HG03103 (cell line): ENCODE measurements at regions not wholly inside any gene's neighbourhood (a gene's known extent, or its start where the extent isn't known, plus 50 kb on each side); places are given as distances from the start of the nearest gene placed in this dataset.
"Not testable (repeated sequence)": the region's sequence is repeated elsewhere in the genome, so short reads cannot be mapped to it uniquely, and the experiment has no call there.

Experiments used
- ATAC-seq: cut with Tn5 transposase; IDR thresholded peaks from one replicate; pipeline ENCODE4 v1.9.1; 2021; ENCODE audit warnings: low read depth; ENCODE audit not compliant: unreplicated experiment

GRCh38 chr2:44083054-44083453 lies 85.6 kb upstream of the PPM1B start:
- no peak for ATAC-seq

DNA sequence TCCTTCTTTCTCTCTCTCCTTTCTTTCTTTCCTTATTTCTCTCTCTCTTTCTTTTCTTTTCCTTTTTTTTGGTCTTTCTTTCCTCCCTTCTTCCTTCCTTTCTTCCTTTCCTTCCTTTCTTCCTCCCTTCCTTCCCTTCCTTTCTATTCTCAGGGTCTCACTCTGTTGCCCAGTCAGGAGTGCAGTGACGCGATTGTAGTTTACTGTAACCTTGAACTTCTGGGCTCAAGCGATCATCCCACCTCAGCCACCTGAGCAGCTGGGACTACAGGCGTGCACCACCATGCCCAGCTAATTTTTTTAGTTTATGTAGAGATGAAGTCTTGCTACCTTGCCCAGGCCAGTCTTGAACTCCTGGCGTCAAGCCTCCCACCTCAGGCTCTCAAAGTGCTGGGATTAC lies 83.8 kb upstream of the PPM1B start:
- ATAC-seq = no peak

DNA sequence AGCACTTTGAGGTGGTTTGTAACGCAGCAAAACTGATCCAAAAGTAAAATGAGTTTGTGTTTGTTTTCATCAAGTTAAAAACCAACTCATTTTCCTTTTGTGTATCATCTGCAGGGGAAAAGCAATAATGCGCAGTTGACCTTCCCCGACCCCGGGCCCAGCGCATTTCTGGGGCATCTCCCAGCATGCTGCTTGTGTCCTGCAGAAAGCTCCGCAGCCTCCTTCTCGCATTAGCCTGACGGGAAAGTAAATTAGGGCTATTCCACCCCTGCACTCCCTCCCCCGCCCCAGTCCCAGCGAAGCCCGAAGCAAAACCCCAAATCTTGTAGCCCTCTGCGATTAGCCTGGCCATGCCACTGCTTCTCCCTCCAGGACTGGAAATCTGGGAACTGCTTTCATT lies 82.0 kb upstream of the PPM1B start:
- no peak for ATAC-seq

GRCh38 chr2:44087036-44087713 lies 81.5 kb upstream of the PPM1B start:
- ATAC-seq = peak; percentile 57

- no peak for ATAC-seq
Measured at GRCh38 chr2:44087714-44088092, 81.0 kb upstream of the PPM1B start.

- ATAC-seq = not testable (repeated sequence)
Measured at GRCh38 chr2:44092519-44092918, 76.2 kb upstream of the PPM1B start.

DNA sequence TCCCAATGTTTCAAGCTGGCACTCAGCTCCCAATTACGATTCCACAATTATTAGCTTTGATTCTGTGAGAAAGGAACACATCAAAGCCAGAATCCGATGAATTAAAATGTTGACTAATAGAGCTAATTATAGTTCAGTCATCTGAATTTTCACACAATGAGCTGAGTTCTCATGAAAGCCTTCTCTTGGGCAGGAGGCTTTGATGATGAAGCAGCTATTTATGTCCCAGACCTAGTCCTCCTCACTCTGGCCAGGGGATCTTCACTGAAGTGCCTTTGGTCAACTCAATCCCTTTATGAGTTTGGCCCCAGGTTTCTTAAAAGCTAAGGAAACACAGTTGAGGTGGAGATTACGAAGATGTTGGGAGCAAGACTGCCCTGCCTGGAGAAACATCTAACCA lies 74.7 kb upstream of the PPM1B start:
- ATAC-seq = no peak

DNA sequence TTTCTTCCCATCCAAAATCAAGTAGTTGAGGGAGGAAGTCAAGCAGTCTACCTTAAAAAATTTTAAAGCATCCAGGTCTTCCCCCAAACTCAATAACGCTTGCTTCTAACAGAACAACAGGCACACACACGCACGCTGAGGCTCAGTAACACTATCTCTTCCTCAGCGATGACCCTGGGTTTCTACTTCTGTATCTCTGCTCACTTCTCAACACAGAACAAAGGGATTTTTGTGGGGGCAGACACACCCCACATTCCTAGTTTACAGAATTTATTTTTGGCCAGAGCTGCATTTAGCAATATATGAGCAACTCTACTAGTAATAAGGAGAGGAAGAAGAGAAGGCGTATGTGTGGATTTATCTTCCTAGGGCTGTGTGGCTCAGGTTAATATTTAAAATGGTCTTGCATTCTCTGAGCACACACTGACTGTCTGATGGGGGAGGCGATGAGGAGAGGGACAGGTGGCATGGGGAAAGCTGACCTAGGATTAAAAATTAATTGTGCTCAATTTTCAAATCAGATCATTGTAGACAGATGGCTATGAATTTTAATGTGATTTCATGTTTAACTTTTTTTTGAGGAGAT lies 71.3 kb upstream of the PPM1B start:
- ATAC-seq = no peak

GRCh38 chr2:44098050-44098449 lies 70.6 kb upstream of the PPM1B start:
- no peak for ATAC-seq

DNA sequence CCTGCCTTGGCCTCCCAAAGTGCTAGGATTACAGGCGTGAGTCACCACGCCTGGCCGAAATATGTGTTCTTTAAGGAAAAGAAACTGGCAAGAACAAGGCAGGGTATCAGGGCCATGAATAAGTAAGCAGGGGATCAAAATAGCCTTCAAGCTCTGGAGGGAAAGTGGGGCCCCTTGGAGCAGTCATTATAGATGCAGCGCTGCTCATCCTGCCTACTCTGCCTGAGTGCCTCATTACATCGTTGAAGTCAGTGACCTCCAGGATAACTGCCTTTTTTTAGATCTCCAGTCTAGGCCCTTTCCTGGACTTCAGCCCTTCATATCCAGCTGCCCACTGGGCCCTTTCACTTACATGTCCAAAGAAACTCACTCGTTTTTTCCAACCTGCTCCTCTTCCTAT lies 69.8 kb upstream of the PPM1B start:
- no peak for ATAC-seq

DNA sequence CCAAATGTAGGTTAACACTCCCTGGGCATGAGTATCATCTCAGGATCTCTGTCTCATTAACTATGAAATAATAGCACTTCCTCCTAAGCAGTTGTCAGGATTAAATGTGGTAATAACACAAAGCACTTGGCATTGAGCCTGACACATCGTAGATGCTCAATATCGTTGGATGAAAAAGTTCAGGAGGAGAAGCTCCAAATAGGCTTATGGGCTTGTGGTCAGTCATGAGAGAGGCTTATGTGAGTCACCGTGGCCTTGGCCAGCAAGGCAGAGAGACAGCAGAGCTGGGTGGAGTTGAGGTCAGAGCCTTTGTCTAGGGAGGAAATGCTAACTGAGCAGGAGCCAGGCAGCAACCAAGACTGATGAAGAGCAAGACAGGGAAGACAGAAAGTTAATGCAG lies 68.3 kb upstream of the PPM1B start:
- no peak for ATAC-seq

DNA sequence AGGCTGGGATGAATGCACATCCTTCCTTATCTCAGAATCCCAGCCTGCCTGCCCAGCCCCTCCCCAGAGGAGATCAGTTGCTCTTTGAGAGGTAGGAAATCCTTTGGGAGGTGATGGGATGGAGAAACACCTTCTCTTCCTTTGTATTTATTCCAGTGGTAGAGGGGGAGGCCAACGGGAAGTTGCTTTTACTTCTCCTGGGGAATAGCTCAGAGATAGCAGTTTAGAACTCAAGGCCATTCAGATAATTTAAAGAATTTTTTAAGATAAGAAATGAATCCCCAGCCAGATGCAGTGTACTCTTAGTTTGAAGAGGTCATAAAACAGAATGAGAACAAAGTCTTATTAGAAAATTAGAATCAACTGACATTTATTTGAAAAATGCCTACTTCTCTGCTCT lies 67.4 kb upstream of the PPM1B start:
- no peak for ATAC-seq

DNA sequence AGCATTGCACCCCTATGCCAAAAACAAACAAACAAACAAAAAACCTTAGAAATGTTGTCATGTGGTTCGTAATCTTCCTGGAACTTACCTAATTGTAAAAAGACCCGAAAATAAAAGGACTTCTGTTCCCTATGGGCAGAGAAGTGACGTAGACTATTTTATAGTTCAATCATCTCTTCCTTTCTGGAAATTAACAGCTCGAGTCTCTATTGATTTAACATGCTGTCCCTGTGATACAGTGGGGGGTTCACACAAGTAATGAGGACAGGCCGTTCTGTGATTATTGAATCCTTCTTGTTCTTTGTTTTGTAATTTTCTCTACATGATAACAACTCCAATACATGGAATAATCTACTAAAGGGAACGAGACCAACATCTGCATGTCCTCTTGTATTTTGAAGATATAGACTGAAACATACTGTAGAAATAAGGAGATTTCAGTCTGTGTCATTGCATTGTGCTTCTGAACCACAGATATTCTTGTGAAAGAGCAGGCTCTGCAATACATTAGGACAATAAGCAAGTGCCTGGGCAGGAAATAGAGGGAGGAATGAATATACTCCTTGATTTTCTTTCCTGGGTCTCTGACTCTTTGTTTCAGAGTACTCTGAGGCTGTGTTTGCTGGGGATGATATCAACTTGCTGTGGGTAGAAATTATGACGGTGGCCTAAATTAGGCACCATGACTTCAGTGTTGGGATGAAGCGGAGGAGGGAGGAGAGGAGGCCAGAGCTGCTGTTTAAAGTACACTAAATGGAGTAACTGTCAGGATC lies 65.7 kb upstream of the PPM1B start:
- ATAC-seq = no peak

- no peak for ATAC-seq
Measured at GRCh38 chr2:44103639-44104038, 65.0 kb upstream of the PPM1B start.

DNA sequence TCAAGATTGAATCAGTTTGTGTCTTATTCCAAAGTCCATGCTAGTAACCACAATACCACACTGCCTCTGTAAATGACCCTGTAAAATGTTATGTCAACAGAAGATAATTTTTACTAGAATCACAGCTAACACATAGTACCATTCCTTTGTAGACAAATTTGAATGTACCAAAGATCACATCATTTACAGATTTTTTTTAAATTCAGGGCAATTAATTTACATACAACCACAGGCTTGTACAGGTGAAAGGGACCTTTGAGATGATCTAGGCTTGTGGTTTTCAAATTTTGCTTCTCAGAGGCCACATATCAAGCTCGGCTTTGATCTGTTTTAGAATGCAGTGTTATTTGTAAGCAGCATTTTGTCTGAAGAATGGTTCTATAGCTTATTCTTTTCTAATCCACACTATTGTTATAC lies 63.8 kb upstream of the PPM1B start:
- no peak for ATAC-seq

GRCh38 chr2:44106509-44106908 lies 62.2 kb upstream of the PPM1B start:
- not testable (repeated sequence) for ATAC-seq

DNA sequence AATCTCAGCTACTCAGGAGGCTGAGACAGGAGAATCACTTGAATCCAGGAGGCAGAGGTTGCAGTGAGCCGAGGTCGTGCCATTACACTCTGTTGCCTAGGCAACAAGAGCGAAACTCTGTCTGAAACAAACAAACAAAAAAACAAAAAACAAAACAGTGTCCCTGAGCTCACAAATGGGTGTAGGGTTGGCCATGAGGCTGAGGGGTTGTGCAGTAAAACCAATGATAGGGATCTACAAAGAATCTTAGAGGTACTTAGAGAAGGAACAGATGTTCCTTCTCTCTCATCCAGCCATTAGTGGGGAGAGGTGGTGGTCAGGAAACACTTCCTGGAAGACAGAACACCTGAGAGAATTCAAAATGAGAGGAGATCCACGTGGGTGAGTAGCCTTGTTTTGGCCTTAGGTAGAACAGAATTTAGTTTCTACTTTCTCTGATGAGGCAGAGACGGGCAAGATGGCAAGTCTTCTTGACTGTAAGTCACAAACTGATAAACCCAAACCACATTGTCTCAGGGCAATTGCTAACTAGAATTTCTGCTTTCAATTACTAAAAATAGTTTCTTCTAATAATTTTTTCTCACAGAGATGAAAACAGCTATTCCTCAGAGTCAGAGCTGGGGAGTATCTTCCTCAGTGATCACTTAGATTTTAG lies 61.5 kb upstream of the PPM1B start:
- peak; percentile 70 for ATAC-seq

DNA sequence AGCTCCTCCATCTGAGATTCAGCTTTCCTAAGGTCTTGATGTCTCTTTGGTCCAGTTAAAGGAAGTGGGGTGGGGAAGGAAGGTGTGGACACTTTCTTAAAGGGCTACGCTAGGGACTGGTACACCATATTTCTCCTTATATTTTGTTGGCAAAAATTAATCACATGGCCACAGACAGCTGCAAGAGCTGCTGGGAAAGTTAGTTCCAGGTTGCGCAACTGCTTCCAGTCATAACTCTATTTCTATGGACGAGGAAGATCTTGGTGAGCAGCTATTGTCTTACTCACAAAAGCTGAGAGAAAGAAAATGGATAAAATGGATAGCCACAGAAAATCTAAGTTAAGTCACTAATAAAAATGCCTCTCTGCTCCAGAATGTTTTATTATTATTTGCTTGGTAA lies 60.7 kb upstream of the PPM1B start:
- ATAC-seq = no peak

- ATAC-seq = no peak
Measured at GRCh38 chr2:44109166-44109565, 59.5 kb upstream of the PPM1B start.

- no peak for ATAC-seq
Measured at GRCh38 chr2:44110444-44110843, 58.2 kb upstream of the PPM1B start.

DNA sequence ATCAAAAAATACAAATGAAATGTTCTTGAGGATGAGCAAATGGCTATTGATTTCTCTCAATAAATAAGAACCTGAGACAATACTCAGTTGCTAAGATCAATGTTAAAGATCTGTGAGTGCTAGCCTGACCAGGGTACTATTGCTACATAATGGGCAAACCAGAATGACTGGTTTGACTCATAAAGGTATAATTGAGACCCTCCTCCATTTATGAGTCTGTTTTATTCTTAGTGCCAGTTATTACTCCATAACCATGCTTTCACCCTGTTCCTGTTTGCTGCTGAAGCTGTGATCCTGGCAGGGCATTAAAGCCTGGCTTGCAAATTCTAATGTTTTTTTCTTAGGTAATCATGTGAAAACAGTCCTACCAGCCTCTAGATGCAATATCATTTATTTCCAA lies 56.6 kb upstream of the PPM1B start:
- no peak for ATAC-seq
